Prostate gland (tissue), 2 donors: ENCODE measurements at regions not wholly inside any gene's neighbourhood (a gene's known extent, or its start where the extent isn't known, plus 50 kb on each side); places are given as distances from the start of the nearest gene placed in this dataset.

ENCODE experiments used
- POLR2AphosphoS5 ChIP-seq: sonication (generic); formaldehyde crosslinking; IDR thresholded peaks from one replicate; pipeline ENCODE4 v1.6.1; 2017; ENCODE audit warnings: antibody characterized with exemption
- TF ChIP-seq, protein P1 (sequence below), 4 experiments: fragments of 200-600 bp in 2 of 4; fragments of 450-650 bp in 2 of 4; sonication (generic) in 2 of 4; IDR thresholded peaks; 1 replicate in 3 of 4; 2 replicates in 1 of 4; pipeline ENCODE4 v1.5.1; 2016 to 2019; ENCODE audit warnings: antibody characterized with exemption in 4 of 4, mild to moderate bottlenecking in 2 of 4, moderate library complexity in 2 of 4

DNA sequence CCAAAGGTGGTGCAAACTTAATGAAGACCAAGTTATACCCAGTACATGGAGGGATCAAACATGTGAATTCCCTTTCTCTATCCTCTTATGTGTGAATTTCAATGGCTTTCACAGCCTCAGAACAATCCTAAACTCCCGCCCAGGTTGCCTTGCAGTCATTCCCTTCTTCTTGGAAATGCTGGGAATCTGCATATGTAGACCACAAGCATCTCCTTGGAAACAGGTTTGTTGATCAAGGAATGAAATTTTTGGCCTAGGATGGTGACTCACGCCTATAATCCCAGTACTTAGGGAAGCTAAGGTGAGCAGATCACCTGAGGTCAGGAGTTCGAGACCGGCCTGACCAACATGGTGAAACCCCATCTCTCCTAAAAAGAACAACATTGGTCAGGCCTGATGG is 77.8 kb upstream of the ABI1 start:
- TF ChIP-seq, protein P1, sequence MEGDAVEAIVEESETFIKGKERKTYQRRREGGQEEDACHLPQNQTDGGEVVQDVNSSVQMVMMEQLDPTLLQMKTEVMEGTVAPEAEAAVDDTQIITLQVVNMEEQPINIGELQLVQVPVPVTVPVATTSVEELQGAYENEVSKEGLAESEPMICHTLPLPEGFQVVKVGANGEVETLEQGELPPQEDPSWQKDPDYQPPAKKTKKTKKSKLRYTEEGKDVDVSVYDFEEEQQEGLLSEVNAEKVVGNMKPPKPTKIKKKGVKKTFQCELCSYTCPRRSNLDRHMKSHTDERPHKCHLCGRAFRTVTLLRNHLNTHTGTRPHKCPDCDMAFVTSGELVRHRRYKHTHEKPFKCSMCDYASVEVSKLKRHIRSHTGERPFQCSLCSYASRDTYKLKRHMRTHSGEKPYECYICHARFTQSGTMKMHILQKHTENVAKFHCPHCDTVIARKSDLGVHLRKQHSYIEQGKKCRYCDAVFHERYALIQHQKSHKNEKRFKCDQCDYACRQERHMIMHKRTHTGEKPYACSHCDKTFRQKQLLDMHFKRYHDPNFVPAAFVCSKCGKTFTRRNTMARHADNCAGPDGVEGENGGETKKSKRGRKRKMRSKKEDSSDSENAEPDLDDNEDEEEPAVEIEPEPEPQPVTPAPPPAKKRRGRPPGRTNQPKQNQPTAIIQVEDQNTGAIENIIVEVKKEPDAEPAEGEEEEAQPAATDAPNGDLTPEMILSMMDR (IDR thresholded peaks at IDR 0.05): no peak
- no peak for TF ChIP-seq POLR2AphosphoS5
